ENCODE measurements at regions not wholly inside any gene's neighbourhood (a gene's known extent, or its start where the extent isn't known, plus 50 kb on each side); places are given as distances from the start of the nearest gene placed in this dataset.

DNA sequence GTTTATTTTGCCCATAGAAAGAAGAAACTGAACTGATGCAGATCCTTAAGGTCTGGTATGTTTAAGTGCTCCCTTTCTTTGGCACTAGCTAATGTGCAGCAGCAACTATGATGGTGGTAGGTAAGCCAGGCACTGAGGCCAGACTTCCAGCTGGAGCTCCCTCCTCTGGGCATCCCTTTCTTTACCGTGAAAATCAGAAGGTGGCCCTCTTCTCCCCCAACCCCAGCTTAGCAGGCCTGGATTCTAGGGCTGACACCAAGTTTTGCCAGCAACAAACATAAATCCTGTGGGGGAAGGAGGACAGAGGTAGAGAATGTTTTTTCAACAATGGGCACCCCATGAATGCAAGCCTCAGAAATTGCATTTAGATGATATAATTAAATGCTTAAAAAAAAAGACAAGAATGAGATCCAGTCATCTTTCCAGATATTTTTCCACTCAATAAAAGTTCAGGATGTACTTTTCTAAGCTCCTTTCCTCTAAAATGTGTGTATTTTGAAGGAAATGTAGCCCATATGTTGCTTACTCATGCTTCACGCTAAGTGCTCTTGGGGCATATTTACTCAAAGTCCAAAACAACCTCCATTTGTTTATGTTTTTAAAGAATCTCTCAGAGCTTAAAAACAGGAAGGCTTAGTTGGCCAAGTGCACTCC, 123.9 kb upstream of the NXT1 start:
- Mint-ChIP-seq H3K4me3 (no peak overlapping the region), H3K9me3 (peaks cover 0 to 14% (median 2%) of the 10 kb centered on the region in 7 donors), H3K36me3 (no peaks in the 10 kb centered on the region), H3K27ac (no peak overlapping the region), H3K4me1 (no peaks in the 10 kb centered on the region), H3K27me3 (peaks cover 4% of the 10 kb centered on the region)
- Histone ChIP-seq H3K4me1 (ENCODE audit: control insufficient read depth, insufficient read depth, low read length, poor library complexity, severe bottlenecking) (no peaks in the 10 kb centered on the region), H3K27me3 (ENCODE audit: control insufficient read depth, insufficient read depth, low read length) (no peaks in the 10 kb centered on the region), H3K9me3 (ENCODE audit: control insufficient read depth in 2 of 2, low read length in 2 of 2) (peaks cover 4 to 7% of the 10 kb centered on the region in 2 experiments), H3K36me3 (ENCODE audit: control insufficient read depth, insufficient read depth, low read length) (no peaks in the 10 kb centered on the region), H3K27ac (ENCODE audit: insufficient read depth, low read length, poor library complexity, severe bottlenecking) (no peak overlapping the region), H3K4me3 (ENCODE audit: low read depth, low read length) (no peak overlapping the region)
- no peak for ATAC-seq (ENCODE audit: low read depth in 2 of 2)
- no peak for DNase-seq

GRCh38 chr20:23225407-23226060, 125.1 kb upstream of the NXT1 start:
- H3K27me3 ChIP-seq (ENCODE audit: control insufficient read depth, insufficient read depth, low read length), result no peaks in the 10 kb centered on the region
- ATAC-seq (ENCODE audit: low read depth in 2 of 2) (no peak), DNase-seq (no peak)
- Mint-ChIP-seq H3K9me3 (peaks cover 0 to 18% (median 2%) of the 10 kb centered on the region in 7 donors), H3K36me3 (no peaks in the 10 kb centered on the region), H3K4me3 (no peak overlapping the region), H3K27ac (no peak overlapping the region), H3K4me1 (no peaks in the 10 kb centered on the region), H3K27me3 (peaks cover 4% of the 10 kb centered on the region)
- H3K36me3 ChIP-seq (ENCODE audit: control insufficient read depth, insufficient read depth, low read length), result no peaks in the 10 kb centered on the region
- no peak overlapping the region for H3K4me3 ChIP-seq (ENCODE audit: low read depth, low read length)
- no peaks in the 10 kb centered on the region for H3K4me1 ChIP-seq (ENCODE audit: control insufficient read depth, insufficient read depth, low read length, poor library complexity, severe bottlenecking)
- no peak overlapping the region for H3K27ac ChIP-seq (ENCODE audit: insufficient read depth, low read length, poor library complexity, severe bottlenecking)
- H3K9me3 ChIP-seq (ENCODE audit: control insufficient read depth in 2 of 2, low read length in 2 of 2), result peaks cover 10 to 18% of the 10 kb centered on the region in 2 experiments

GRCh38 chr20:23224806-23225205, 125.8 kb upstream of the NXT1 start:
- H3K4me1 Mint-ChIP-seq, result no peaks in the 10 kb centered on the region
- no peak overlapping the region for H3K27ac Mint-ChIP-seq
- Histone ChIP-seq H3K4me3 (ENCODE audit: low read depth, low read length) (no peak overlapping the region), H3K9me3 (ENCODE audit: control insufficient read depth in 2 of 2, low read length in 2 of 2) (peaks cover 10 to 18% of the 10 kb centered on the region in 2 experiments), H3K27ac (ENCODE audit: insufficient read depth, low read length, poor library complexity, severe bottlenecking) (no peak overlapping the region), H3K27me3 (ENCODE audit: control insufficient read depth, insufficient read depth, low read length) (no peaks in the 10 kb centered on the region), H3K36me3 (ENCODE audit: control insufficient read depth, insufficient read depth, low read length) (no peaks in the 10 kb centered on the region), H3K4me1 (ENCODE audit: control insufficient read depth, insufficient read depth, low read length, poor library complexity, severe bottlenecking) (no peaks in the 10 kb centered on the region)
- no peak for ATAC-seq (ENCODE audit: low read depth in 2 of 2)
- no peak overlapping the region for H3K4me3 Mint-ChIP-seq
- no peak for DNase-seq
- no peaks in the 10 kb centered on the region for H3K36me3 Mint-ChIP-seq
- H3K27me3 Mint-ChIP-seq, result peaks cover 4% of the 10 kb centered on the region
- peaks cover 0 to 16% (median 2%) of the 10 kb centered on the region in 7 donors for H3K9me3 Mint-ChIP-seq

GRCh38 chr20:23223908-23224580, 126.5 kb upstream of the NXT1 start:
- DNase-seq (no peak), ATAC-seq (ENCODE audit: low read depth in 2 of 2) (no peak)
- Mint-ChIP-seq H3K4me3 (no peak overlapping the region), H3K9me3 (peaks cover 0 to 20% (median 4%) of the 10 kb centered on the region in 7 donors), H3K27ac (no peak overlapping the region), H3K36me3 (no peaks in the 10 kb centered on the region), H3K4me1 (no peaks in the 10 kb centered on the region), H3K27me3 (peaks cover 10% of the 10 kb centered on the region)
- H3K4me1 ChIP-seq (ENCODE audit: control insufficient read depth, insufficient read depth, low read length, poor library complexity, severe bottlenecking), result no peaks in the 10 kb centered on the region
- no peaks in the 10 kb centered on the region for H3K36me3 ChIP-seq (ENCODE audit: control insufficient read depth, insufficient read depth, low read length)
- H3K27me3 ChIP-seq (ENCODE audit: control insufficient read depth, insufficient read depth, low read length), result no peaks in the 10 kb centered on the region
- peaks cover 10 to 18% of the 10 kb centered on the region in 2 experiments for H3K9me3 ChIP-seq (ENCODE audit: control insufficient read depth in 2 of 2, low read length in 2 of 2)
- H3K4me3 ChIP-seq (ENCODE audit: low read depth, low read length), result no peak overlapping the region
- H3K27ac ChIP-seq (ENCODE audit: insufficient read depth, low read length, poor library complexity, severe bottlenecking), result no peak overlapping the region

GRCh38 chr20:23222531-23223200, 127.9 kb upstream of the NXT1 start:
- Mint-ChIP-seq H3K27me3 (peaks cover 10% of the 10 kb centered on the region), H3K9me3 (peaks cover 0 to 24% (median 14%) of the 10 kb centered on the region in 7 donors), H3K27ac (no peak overlapping the region), H3K4me1 (no peaks in the 10 kb centered on the region), H3K4me3 (no peak overlapping the region), H3K36me3 (no peaks in the 10 kb centered on the region)
- Histone ChIP-seq H3K27me3 (ENCODE audit: control insufficient read depth, insufficient read depth, low read length) (no peaks in the 10 kb centered on the region), H3K27ac (ENCODE audit: insufficient read depth, low read length, poor library complexity, severe bottlenecking) (no peak overlapping the region), H3K4me1 (ENCODE audit: control insufficient read depth, insufficient read depth, low read length, poor library complexity, severe bottlenecking) (no peaks in the 10 kb centered on the region), H3K4me3 (ENCODE audit: low read depth, low read length) (no peak overlapping the region), H3K9me3 (ENCODE audit: control insufficient read depth in 2 of 2, low read length in 2 of 2) (peaks cover 12 to 18% of the 10 kb centered on the region in 2 experiments), H3K36me3 (ENCODE audit: control insufficient read depth, insufficient read depth, low read length) (no peaks in the 10 kb centered on the region)
- ATAC-seq (ENCODE audit: low read depth in 2 of 2), result no peak
- no peak for DNase-seq

GRCh38 chr20:23217023-23217422, 130.9 kb upstream of the CD93 start:
- Histone ChIP-seq H3K27me3 (ENCODE audit: control insufficient read depth, insufficient read depth, low read length) (no peaks in the 10 kb centered on the region), H3K9me3 (ENCODE audit: control insufficient read depth in 2 of 2, low read length in 2 of 2) (peaks cover 9 to 14% of the 10 kb centered on the region in 2 experiments), H3K36me3 (ENCODE audit: control insufficient read depth, insufficient read depth, low read length) (no peaks in the 10 kb centered on the region), H3K4me1 (ENCODE audit: control insufficient read depth, insufficient read depth, low read length, poor library complexity, severe bottlenecking) (no peaks in the 10 kb centered on the region), H3K27ac (ENCODE audit: insufficient read depth, low read length, poor library complexity, severe bottlenecking) (no peak overlapping the region), H3K4me3 (ENCODE audit: low read depth, low read length) (no peak overlapping the region)
- DNase-seq (no peak), ATAC-seq (ENCODE audit: low read depth in 2 of 2) (no peak)
- Mint-ChIP-seq H3K27ac (no peak overlapping the region), H3K9me3 (peaks cover 2 to 19% (median 11%) of the 10 kb centered on the region in 7 donors), H3K4me1 (no peaks in the 10 kb centered on the region), H3K27me3 (peaks cover 6% of the 10 kb centered on the region), H3K4me3 (no peak overlapping the region), H3K36me3 (no peaks in the 10 kb centered on the region)

GRCh38 chr20:23215344-23215995, 129.3 kb upstream of the CD93 start:
- Mint-ChIP-seq H3K27ac (no peak overlapping the region), H3K4me3 (no peak overlapping the region), H3K4me1 (no peaks in the 10 kb centered on the region), H3K36me3 (no peaks in the 10 kb centered on the region), H3K9me3 (peaks cover 2 to 14% (median 4%) of the 10 kb centered on the region in 7 donors), H3K27me3 (peaks cover 6% of the 10 kb centered on the region)
- peaks cover 0 to 2% of the 10 kb centered on the region in 2 experiments for H3K9me3 ChIP-seq (ENCODE audit: control insufficient read depth in 2 of 2, low read length in 2 of 2)
- no peaks in the 10 kb centered on the region for H3K4me1 ChIP-seq (ENCODE audit: control insufficient read depth, insufficient read depth, low read length, poor library complexity, severe bottlenecking)
- H3K4me3 ChIP-seq (ENCODE audit: low read depth, low read length), result no peak overlapping the region
- ATAC-seq (ENCODE audit: low read depth in 2 of 2) (no peak), DNase-seq (no peak)
- no peak overlapping the region for H3K27ac ChIP-seq (ENCODE audit: insufficient read depth, low read length, poor library complexity, severe bottlenecking)
- no peaks in the 10 kb centered on the region for H3K36me3 ChIP-seq (ENCODE audit: control insufficient read depth, insufficient read depth, low read length)
- H3K27me3 ChIP-seq (ENCODE audit: control insufficient read depth, insufficient read depth, low read length), result no peaks in the 10 kb centered on the region

Data from CD4-positive, CD25-positive, alpha-beta regulatory T cell (primary cell).